SK-N-SH treated with all-trans-retinoic acid at 6 μM for 48 hours (cell line): ENCODE measurements at regions not wholly inside any gene's neighbourhood (a gene's known extent, or its start where the extent isn't known, plus 50 kb on each side); places are given as distances from the start of the nearest gene placed in this dataset.

Experiments used
- CSDC2 ChIP-seq: fragments of 250-450 bp; sonication (Bioruptor Pico); IDR thresholded peaks from 2 replicates; pipeline ENCODE4 v1.5.0; 2020; ENCODE audit warnings: mild to moderate bottlenecking, moderate library complexity
- ESRRG ChIP-seq: fragments of 250-450 bp; sonication (Bioruptor Pico); IDR thresholded peaks from 2 replicates; pipeline ENCODE4 v1.6.1; 2021; ENCODE audit warnings: mild to moderate bottlenecking
- OSR1 ChIP-seq: fragments of 250-450 bp; sonication (Bioruptor Pico); IDR thresholded peaks from 2 replicates; pipeline ENCODE4 v1.8.0; 2022; ENCODE audit warnings: moderate library complexity, mild to moderate bottlenecking, inconsistent platforms
- TOX ChIP-seq: fragments of 250-450 bp; sonication (Bioruptor Pico); IDR thresholded peaks from 2 replicates; pipeline ENCODE4 v1.8.0; 2021; ENCODE audit warnings: mild to moderate bottlenecking, moderate library complexity, borderline replicate concordance
- ZFP3 ChIP-seq: fragments of 250-450 bp; sonication (Bioruptor Pico); IDR thresholded peaks from 2 replicates; pipeline ENCODE4 v1.5.0; 2020; ENCODE audit warnings: mild to moderate bottlenecking, moderate library complexity
- ZFP30 ChIP-seq: fragments of 450-650 bp; formaldehyde crosslinking; IDR thresholded peaks from 2 replicates; pipeline ENCODE4 v1.5.0; 2022; ENCODE audit warnings: mild to moderate bottlenecking, moderate library complexity
- ZNF8 ChIP-seq: fragments of 450-650 bp; formaldehyde crosslinking; IDR thresholded peaks from 2 replicates; pipeline ENCODE4 v1.5.0; 2020; ENCODE audit warnings: mild to moderate bottlenecking, moderate library complexity
- TF ChIP-seq, protein P1 (sequence below): fragments of 250-450 bp; sonication (Bioruptor Pico); IDR thresholded peaks from 2 replicates; pipeline ENCODE4 v1.8.0; 2020; ENCODE audit warnings: mild to moderate bottlenecking, moderate library complexity, borderline replicate concordance
- TF ChIP-seq, protein P2 (sequence below): fragments of 250-450 bp; sonication (Bioruptor Pico); IDR thresholded peaks from 2 replicates; pipeline ENCODE4 v1.5.1; 2021; ENCODE audit warnings: mild to moderate bottlenecking, moderate library complexity

GRCh38 chr1:170840371-170840770 lies 95.0 kb upstream of the MROH9 start:
- TF ChIP-seq, protein P1, sequence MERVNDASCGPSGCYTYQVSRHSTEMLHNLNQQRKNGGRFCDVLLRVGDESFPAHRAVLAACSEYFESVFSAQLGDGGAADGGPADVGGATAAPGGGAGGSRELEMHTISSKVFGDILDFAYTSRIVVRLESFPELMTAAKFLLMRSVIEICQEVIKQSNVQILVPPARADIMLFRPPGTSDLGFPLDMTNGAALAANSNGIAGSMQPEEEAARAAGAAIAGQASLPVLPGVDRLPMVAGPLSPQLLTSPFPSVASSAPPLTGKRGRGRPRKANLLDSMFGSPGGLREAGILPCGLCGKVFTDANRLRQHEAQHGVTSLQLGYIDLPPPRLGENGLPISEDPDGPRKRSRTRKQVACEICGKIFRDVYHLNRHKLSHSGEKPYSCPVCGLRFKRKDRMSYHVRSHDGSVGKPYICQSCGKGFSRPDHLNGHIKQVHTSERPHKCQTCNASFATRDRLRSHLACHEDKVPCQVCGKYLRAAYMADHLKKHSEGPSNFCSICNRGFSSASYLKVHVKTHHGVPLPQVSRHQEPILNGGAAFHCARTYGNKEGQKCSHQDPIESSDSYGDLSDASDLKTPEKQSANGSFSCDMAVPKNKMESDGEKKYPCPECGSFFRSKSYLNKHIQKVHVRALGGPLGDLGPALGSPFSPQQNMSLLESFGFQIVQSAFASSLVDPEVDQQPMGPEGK (CRISPR knock-in tag) = no peak
- TF ChIP-seq OSR1 (CRISPR knock-in tag) (no peak), ESRRG (CRISPR knock-in tag) (no peak), ZFP30 (CRISPR knock-in tag) (no peak), ZFP3 (no peak), ZNF8 (no peak), TOX (CRISPR knock-in tag) (no peak), CSDC2 (CRISPR knock-in tag) (no peak)
- TF ChIP-seq, protein P2, sequence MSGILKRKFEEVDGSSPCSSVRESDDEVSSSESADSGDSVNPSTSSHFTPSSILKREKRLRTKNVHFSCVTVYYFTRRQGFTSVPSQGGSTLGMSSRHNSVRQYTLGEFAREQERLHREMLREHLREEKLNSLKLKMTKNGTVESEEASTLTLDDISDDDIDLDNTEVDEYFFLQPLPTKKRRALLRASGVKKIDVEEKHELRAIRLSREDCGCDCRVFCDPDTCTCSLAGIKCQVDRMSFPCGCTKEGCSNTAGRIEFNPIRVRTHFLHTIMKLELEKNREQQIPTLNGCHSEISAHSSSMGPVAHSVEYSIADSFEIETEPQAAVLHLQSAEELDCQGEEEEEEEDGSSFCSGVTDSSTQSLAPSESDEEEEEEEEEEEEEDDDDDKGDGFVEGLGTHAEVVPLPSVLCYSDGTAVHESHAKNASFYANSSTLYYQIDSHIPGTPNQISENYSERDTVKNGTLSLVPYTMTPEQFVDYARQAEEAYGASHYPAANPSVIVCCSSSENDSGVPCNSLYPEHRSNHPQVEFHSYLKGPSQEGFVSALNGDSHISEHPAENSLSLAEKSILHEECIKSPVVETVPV = no peak
